B cell (primary cell): ENCODE measurements at regions not wholly inside any gene's neighbourhood (a gene's known extent, or its start where the extent isn't known, plus 50 kb on each side); places are given as distances from the start of the nearest gene placed in this dataset.

Source experiments
- CTCF ChIP-seq: fragments of 200-600 bp; IDR thresholded peaks from one replicate; pipeline ENCODE4 v1.8.0; 2022; ENCODE audit warnings: antibody characterized with exemption, mild to moderate bottlenecking
- EZH2 ChIP-seq: IDR thresholded peaks from 2 replicates; pipeline ENCODE4 v1.6.1; 2012; ENCODE audit warnings: borderline replicate concordance, low read depth, mild to moderate bottlenecking, moderate library complexity, low read length; ENCODE audit not compliant: insufficient read depth, poor library complexity, severe bottlenecking

- TF ChIP-seq CTCF = no peak
- TF ChIP-seq EZH2 = no peak
Observed at GRCh38 chr6:4404415-4404814, 269.0 kb upstream of the ECI2 start.
